ENCODE measurements at regions not wholly inside any gene's neighbourhood (a gene's known extent, or its start where the extent isn't known, plus 50 kb on each side); places are given as distances from the start of the nearest gene placed in this dataset.

GRCh38 chr13:109880371-109881346 lies 94.3 kb upstream of the IRS2 start:
- no peak for DNase-seq
- WGBS (ENCODE audit: insufficient coverage) = 80% methylated on average over 33 of the region's 35 CpGs
- Histone ChIP-seq H3K9me3 (replicated peaks; ENCODE audit: control insufficient read depth, low read depth, low read length) (no peaks in the 10 kb centered on the region), H3K4me1 (ENCODE audit: control insufficient read depth, insufficient read depth, low read length) (no peaks in the 10 kb centered on the region), H3K27me3 (ENCODE audit: control insufficient read depth, insufficient read depth, low read length) (peaks cover 5% of the 10 kb centered on the region), H3K4me3 (ENCODE audit: low read length) (no peak overlapping the region), H3K36me3 (ENCODE audit: control insufficient read depth, insufficient read depth, low read length) (no peaks in the 10 kb centered on the region), H3K27ac (ENCODE audit: low read length) (no peak overlapping the region)

- 81% methylated on average over 4 of the region's 6 CpGs for WGBS (ENCODE audit: insufficient coverage)
- no peak overlapping the region for H3K4me3 ChIP-seq (ENCODE audit: low read length)
Measured at GRCh38 chr13:109879338-109879737, 93.0 kb upstream of the IRS2 start.

GRCh38 chr13:109877809-109878208 lies 91.4 kb upstream of the IRS2 start:
- Histone ChIP-seq H3K27ac (ENCODE audit: low read length) (no peak overlapping the region), H3K4me1 (ENCODE audit: control insufficient read depth, insufficient read depth, low read length) (no peaks in the 10 kb centered on the region), H3K4me3 (ENCODE audit: low read length) (no peak overlapping the region), H3K36me3 (ENCODE audit: control insufficient read depth, insufficient read depth, low read length) (no peaks in the 10 kb centered on the region), H3K9me3 (replicated peaks; ENCODE audit: control insufficient read depth, low read depth, low read length) (no peaks in the 10 kb centered on the region), H3K27me3 (ENCODE audit: control insufficient read depth, insufficient read depth, low read length) (peaks cover 5% of the 10 kb centered on the region)
- no peak for DNase-seq
- 95% methylated on average over 3 of the region's 7 CpGs for WGBS (ENCODE audit: insufficient coverage)

More at GRCh38 chr13:109879338-109879737, 93.0 kb upstream of the IRS2 start:
- no peak overlapping the region for H3K27ac ChIP-seq (ENCODE audit: low read length)
- DNase-seq = no peak
- H3K9me3 ChIP-seq (replicated peaks; ENCODE audit: control insufficient read depth, low read depth, low read length) = no peaks in the 10 kb centered on the region
- H3K27me3 ChIP-seq (ENCODE audit: control insufficient read depth, insufficient read depth, low read length) = peaks cover 5% of the 10 kb centered on the region
- no peaks in the 10 kb centered on the region for H3K36me3 ChIP-seq (ENCODE audit: control insufficient read depth, insufficient read depth, low read length)
- no peaks in the 10 kb centered on the region for H3K4me1 ChIP-seq (ENCODE audit: control insufficient read depth, insufficient read depth, low read length)

- no peaks in the 10 kb centered on the region for H3K4me1 ChIP-seq (ENCODE audit: control insufficient read depth, insufficient read depth, low read length)
- no peaks in the 10 kb centered on the region for H3K36me3 ChIP-seq (ENCODE audit: control insufficient read depth, insufficient read depth, low read length)
- no peak overlapping the region for H3K27ac ChIP-seq (ENCODE audit: low read length)
- WGBS (ENCODE audit: insufficient coverage) = 95% methylated on average over 3 of the region's 4 CpGs
- H3K9me3 ChIP-seq (replicated peaks; ENCODE audit: control insufficient read depth, low read depth, low read length) = no peaks in the 10 kb centered on the region
- peaks cover under 1% of the 10 kb centered on the region for H3K27me3 ChIP-seq (ENCODE audit: control insufficient read depth, insufficient read depth, low read length)
- DNase-seq = no peak
- no peak overlapping the region for H3K4me3 ChIP-seq (ENCODE audit: low read length)
Measured at GRCh38 chr13:109875746-109876145, 89.4 kb upstream of the IRS2 start.

- no peak overlapping the region for H3K4me3 ChIP-seq (ENCODE audit: low read length)
- no peak overlapping the region for H3K27ac ChIP-seq (ENCODE audit: low read length)
- H3K27me3 ChIP-seq (ENCODE audit: control insufficient read depth, insufficient read depth, low read length) = no peaks in the 10 kb centered on the region
- no peaks in the 10 kb centered on the region for H3K9me3 ChIP-seq (replicated peaks; ENCODE audit: control insufficient read depth, low read depth, low read length)
- no peaks in the 10 kb centered on the region for H3K36me3 ChIP-seq (ENCODE audit: control insufficient read depth, insufficient read depth, low read length)
- no peaks in the 10 kb centered on the region for H3K4me1 ChIP-seq (ENCODE audit: control insufficient read depth, insufficient read depth, low read length)
- WGBS (ENCODE audit: insufficient coverage) = 17% methylated on average over 1 of the region's 6 CpGs
- DNase-seq = no peak
Measured at GRCh38 chr13:109874484-109875454, 88.4 kb upstream of the IRS2 start.

- no peaks in the 10 kb centered on the region for H3K27me3 ChIP-seq (ENCODE audit: control insufficient read depth, insufficient read depth, low read length)
- H3K27ac ChIP-seq (ENCODE audit: low read length) = no peak overlapping the region
- no peak for DNase-seq
- no peak overlapping the region for H3K4me3 ChIP-seq (ENCODE audit: low read length)
- H3K9me3 ChIP-seq (replicated peaks; ENCODE audit: control insufficient read depth, low read depth, low read length) = no peaks in the 10 kb centered on the region
- WGBS (ENCODE audit: insufficient coverage) = 85% methylated on average over 16 of the region's 17 CpGs
- H3K4me1 ChIP-seq (ENCODE audit: control insufficient read depth, insufficient read depth, low read length) = no peaks in the 10 kb centered on the region
- H3K36me3 ChIP-seq (ENCODE audit: control insufficient read depth, insufficient read depth, low read length) = no peaks in the 10 kb centered on the region
Measured at GRCh38 chr13:109873351-109874123, 87.2 kb upstream of the IRS2 start.

- no peaks in the 10 kb centered on the region for H3K4me1 ChIP-seq (ENCODE audit: control insufficient read depth, insufficient read depth, low read length)
- H3K27ac ChIP-seq (ENCODE audit: low read length) = no peak overlapping the region
- H3K27me3 ChIP-seq (ENCODE audit: control insufficient read depth, insufficient read depth, low read length) = no peaks in the 10 kb centered on the region
- no peak overlapping the region for H3K4me3 ChIP-seq (ENCODE audit: low read length)
- no peaks in the 10 kb centered on the region for H3K36me3 ChIP-seq (ENCODE audit: control insufficient read depth, insufficient read depth, low read length)
- no peaks in the 10 kb centered on the region for H3K9me3 ChIP-seq (replicated peaks; ENCODE audit: control insufficient read depth, low read depth, low read length)
- no CpG with 5 or more reads among the region's 1 CpG for whole genome bisulfite sequencing (ENCODE audit: insufficient coverage)
- DNase-seq = no peak
Measured at GRCh38 chr13:109872864-109873263, 86.5 kb upstream of the IRS2 start.

GRCh38 chr13:109870696-109871370 lies 84.5 kb upstream of the IRS2 start:
- Histone ChIP-seq H3K27ac (ENCODE audit: low read length) (no peak overlapping the region), H3K4me1 (ENCODE audit: control insufficient read depth, insufficient read depth, low read length) (no peaks in the 10 kb centered on the region), H3K27me3 (ENCODE audit: control insufficient read depth, insufficient read depth, low read length) (no peaks in the 10 kb centered on the region), H3K36me3 (ENCODE audit: control insufficient read depth, insufficient read depth, low read length) (no peaks in the 10 kb centered on the region), H3K4me3 (ENCODE audit: low read length) (no peak overlapping the region), H3K9me3 (replicated peaks; ENCODE audit: control insufficient read depth, low read depth, low read length) (no peaks in the 10 kb centered on the region)
- no peak for DNase-seq
- 95% methylated on average over 2 of the region's 9 CpGs for WGBS (ENCODE audit: insufficient coverage)

- WGBS (ENCODE audit: insufficient coverage) = 92% methylated on average over 6 of the region's 6 CpGs
- Histone ChIP-seq H3K27ac (ENCODE audit: low read length) (no peak overlapping the region), H3K27me3 (ENCODE audit: control insufficient read depth, insufficient read depth, low read length) (no peaks in the 10 kb centered on the region)
Measured at GRCh38 chr13:109870274-109870673, 83.9 kb upstream of the IRS2 start.

More at GRCh38 chr13:109870274-109870673, 83.9 kb upstream of the IRS2 start:
- no peaks in the 10 kb centered on the region for H3K36me3 ChIP-seq (ENCODE audit: control insufficient read depth, insufficient read depth, low read length)
- no peaks in the 10 kb centered on the region for H3K4me1 ChIP-seq (ENCODE audit: control insufficient read depth, insufficient read depth, low read length)
- DNase-seq = no peak
- H3K9me3 ChIP-seq (replicated peaks; ENCODE audit: control insufficient read depth, low read depth, low read length) = no peaks in the 10 kb centered on the region
- H3K4me3 ChIP-seq (ENCODE audit: low read length) = no peak overlapping the region

All from muscle of leg (tissue), 3 donors.